Activated CD4-positive, alpha-beta T cell treated with anti-CD3 and anti-CD28 coated beads, Interleukin-2, Interleukin-4, amounts not matched to agents 100 ng/mL and 50 ng/mL, durations not matched to agents 16 hours and 8 hours (primary cell): ENCODE measurements at regions not wholly inside any gene's neighbourhood (a gene's known extent, or its start where the extent isn't known, plus 50 kb on each side); places are given as distances from the start of the nearest gene placed in this dataset.

ENCODE experiments used
- DNase-seq: peaks from one replicate; pipeline ENCODE4 v3.0.0-alpha.2; 2020; ENCODE audit warnings: low spot score

GRCh38 chr9:135240222-135240621, 152.8 kb downstream of the OLFM1 start:
- no peak for DNase-seq

GRCh38 chr9:135240871-135241311, 153.4 kb downstream of the OLFM1 start:
- DNase-seq: no peak

GRCh38 chr9:135241381-135242048, 154.0 kb downstream of the OLFM1 start:
- no peak for DNase-seq

- no peak for DNase-seq
Observed at GRCh38 chr9:135242049-135242396, 154.6 kb downstream of the OLFM1 start.

GRCh38 chr9:135242406-135242805, 154.9 kb downstream of the OLFM1 start:
- no peak for DNase-seq

- DNase-seq: no peak
Observed at GRCh38 chr9:135243201-135244190, 156.0 kb downstream of the OLFM1 start.

- no peak for DNase-seq
Observed at GRCh38 chr9:135244271-135245221, 157.1 kb downstream of the OLFM1 start.

GRCh38 chr9:135245482-135246247, 158.2 kb downstream of the OLFM1 start:
- no peak for DNase-seq

- no peak for DNase-seq
Observed at GRCh38 chr9:135246248-135247205, 159.1 kb downstream of the OLFM1 start.

- no peak for DNase-seq
Observed at GRCh38 chr9:135247227-135247930, 159.9 kb downstream of the OLFM1 start.

- DNase-seq: no peak
Observed at GRCh38 chr9:135248111-135248510, 160.6 kb downstream of the OLFM1 start.

- no peak for DNase-seq
Observed at GRCh38 chr9:135248721-135249120, 161.3 kb downstream of the OLFM1 start.

- DNase-seq: no peak
Observed at GRCh38 chr9:135249191-135249590, 161.7 kb downstream of the OLFM1 start.

GRCh38 chr9:135249711-135250110, 162.2 kb downstream of the OLFM1 start:
- DNase-seq: no peak

GRCh38 chr9:135251331-135251761, 163.9 kb downstream of the OLFM1 start:
- no peak for DNase-seq

GRCh38 chr9:135251996-135252760, 164.7 kb downstream of the OLFM1 start:
- DNase-seq: no peak

GRCh38 chr9:135252980-135253304, 165.5 kb downstream of the OLFM1 start:
- DNase-seq: no peak

- no peak for DNase-seq
Observed at GRCh38 chr9:135253305-135254004, 166.0 kb downstream of the OLFM1 start.
